ENCODE measurements at regions not wholly inside any gene's neighbourhood (a gene's known extent, or its start where the extent isn't known, plus 50 kb on each side); places are given as distances from the start of the nearest gene placed in this dataset.
"Not testable (repeated sequence)": the region's sequence is repeated elsewhere in the genome, so short reads cannot be mapped to it uniquely, and the experiment has no call there.

- ATAC-seq (replicated peaks in 6 of 8) = peak in 3 of 8 experiments; percentile 39 to 95 (median 72)
- H3K27ac ChIP-seq = no peak overlapping the region
- H3K4me3 ChIP-seq = no peak overlapping the region
- 0 to 100% (median 83%) methylated on average over 1 to 3 of the region's 3 CpGs; no CpG with 5 or more reads in 1 of the 10 experiments for WGBS, 10 experiments
- peaks cover 0 to 4% of the 10 kb centered on the region in 2 donors for H3K4me1 ChIP-seq (replicated peaks in 1 of 2)
- in situ Hi-C loops (cut with MboI; ENCODE audit: low pct_unique_long_range_greater_than_20kb in 2 of 9, low sequenced_read_pairs in 9 of 9, unreplicated experiment in 9 of 9) = no loop called here
Observed at GRCh38 chr5:98193921-98194760, 579.3 kb upstream of the RGMB start.

GRCh38 chr5:98200726-98201541 is 572.5 kb upstream of the RGMB start:
- peak in 1 of 8 experiments; percentile 71 for ATAC-seq (replicated peaks in 6 of 8)
- H3K27ac ChIP-seq = no peak overlapping the region
- WGBS, 10 experiments = 53 to 100% (median 81%) methylated on average over 1 to 8 of the region's 9 CpGs
- in situ Hi-C loops (cut with MboI; ENCODE audit: low pct_unique_long_range_greater_than_20kb in 2 of 9, low sequenced_read_pairs in 9 of 9, unreplicated experiment in 9 of 9) = no loop called here
- peaks cover 0 to 4% of the 10 kb centered on the region in 2 donors for H3K4me1 ChIP-seq (replicated peaks in 1 of 2)
- H3K4me3 ChIP-seq = no peak overlapping the region

GRCh38 chr5:98204798-98205197 is 568.7 kb upstream of the RGMB start:
- no peak for ATAC-seq (replicated peaks in 6 of 8)
- Histone ChIP-seq H3K4me1 (replicated peaks in 1 of 2) (no peaks in the 10 kb centered on the region), H3K4me3 (no peak overlapping the region), H3K27ac (no peak overlapping the region)
- in situ Hi-C loops (cut with MboI; ENCODE audit: low pct_unique_long_range_greater_than_20kb in 2 of 9, low sequenced_read_pairs in 9 of 9, unreplicated experiment in 9 of 9) = no loop called here
- 41 to 100% (median 100%) methylated on average over 1 of the region's 1 CpG for WGBS, 10 experiments

GRCh38 chr5:98205691-98206461 is 567.6 kb upstream of the RGMB start:
- Histone ChIP-seq H3K27ac (no peak overlapping the region), H3K4me3 (no peak overlapping the region), H3K4me1 (replicated peaks in 1 of 2) (no peaks in the 10 kb centered on the region)
- ATAC-seq (replicated peaks in 6 of 8) = peak in 2 of 8 experiments; percentile 45 to 55
- 21 to 100% (median 72%) methylated on average over 1 to 2 of the region's 2 CpGs; no CpG with 5 or more reads in 2 of the 10 experiments for WGBS, 10 experiments
- in situ Hi-C loops (cut with MboI; ENCODE audit: low pct_unique_long_range_greater_than_20kb in 2 of 9, low sequenced_read_pairs in 9 of 9, unreplicated experiment in 9 of 9) = no loop called here

- Histone ChIP-seq H3K4me1 (replicated peaks in 1 of 2) (no peaks in the 10 kb centered on the region), H3K27ac (no peak overlapping the region), H3K4me3 (no peak overlapping the region)
- in situ Hi-C loops (cut with MboI; ENCODE audit: low pct_unique_long_range_greater_than_20kb in 2 of 9, low sequenced_read_pairs in 9 of 9, unreplicated experiment in 9 of 9) = no loop called here
- 0 to 100% (median 50%) methylated on average over 1 to 2 of the region's 2 CpGs; no CpG with 5 or more reads in 1 of the 10 experiments for WGBS, 10 experiments
- ATAC-seq (replicated peaks in 6 of 8) = no peak
Observed at GRCh38 chr5:98206566-98206965, 566.9 kb upstream of the RGMB start.

- Histone ChIP-seq H3K4me3 (no peak overlapping the region), H3K27ac (no peak overlapping the region), H3K4me1 (replicated peaks in 1 of 2) (no peaks in the 10 kb centered on the region)
- ATAC-seq (replicated peaks in 6 of 8) = no peak
- in situ Hi-C loops (cut with MboI; ENCODE audit: low pct_unique_long_range_greater_than_20kb in 2 of 9, low sequenced_read_pairs in 9 of 9, unreplicated experiment in 9 of 9) = no loop called here
Observed at GRCh38 chr5:98209418-98209817, 564.0 kb upstream of the RGMB start.

GRCh38 chr5:98214240-98215051 is 559.0 kb upstream of the RGMB start:
- ATAC-seq (replicated peaks in 6 of 8) = peak in 2 of 8 experiments; percentile 33 to 44
- WGBS, 10 experiments = 15 to 96% (median 85%) methylated on average over 1 to 7 of the region's 7 CpGs
- Histone ChIP-seq H3K27ac (no peak overlapping the region), H3K4me3 (no peak overlapping the region), H3K4me1 (replicated peaks in 1 of 2) (no peaks in the 10 kb centered on the region)
- in situ Hi-C loops (cut with MboI; ENCODE audit: low pct_unique_long_range_greater_than_20kb in 2 of 9, low sequenced_read_pairs in 9 of 9, unreplicated experiment in 9 of 9) = no loop called here

- no peaks in the 10 kb centered on the region for H3K4me1 ChIP-seq (replicated peaks in 1 of 2)
- 38 to 86% (median 82%) methylated on average over 1 of the region's 1 CpG; no CpG with 5 or more reads in 3 of the 10 experiments for WGBS, 10 experiments
- H3K4me3 ChIP-seq = no peak overlapping the region
- ATAC-seq (replicated peaks in 6 of 8) = no peak
- in situ Hi-C loops (cut with MboI; ENCODE audit: low pct_unique_long_range_greater_than_20kb in 2 of 9, low sequenced_read_pairs in 9 of 9, unreplicated experiment in 9 of 9) = no loop called here
- H3K27ac ChIP-seq = no peak overlapping the region
Observed at GRCh38 chr5:98217138-98217537, 556.3 kb upstream of the RGMB start.

DNA sequence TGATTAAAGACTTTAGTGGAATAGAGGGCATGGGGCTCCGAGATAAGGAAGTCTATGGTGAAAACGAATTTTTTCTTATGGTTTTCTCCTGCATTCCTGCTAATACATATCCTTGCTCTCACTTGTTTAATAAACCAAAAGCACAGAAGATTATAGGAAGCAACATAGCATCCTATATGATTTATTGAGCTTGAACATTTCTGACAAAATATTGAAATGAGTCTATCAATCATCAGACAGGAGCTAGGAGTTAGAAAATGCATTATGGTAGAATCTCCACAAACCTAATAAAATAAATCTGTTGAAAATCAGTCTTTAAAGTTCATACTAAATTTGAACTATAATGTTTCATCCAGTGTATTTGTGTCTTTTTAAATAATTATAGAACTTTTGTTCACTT is 554.6 kb upstream of the RGMB start:
- H3K27ac ChIP-seq = no peak overlapping the region
- in situ Hi-C loops (cut with MboI; ENCODE audit: low pct_unique_long_range_greater_than_20kb in 2 of 9, low sequenced_read_pairs in 9 of 9, unreplicated experiment in 9 of 9) = no loop called here
- ATAC-seq (replicated peaks in 6 of 8) = no peak
- H3K4me3 ChIP-seq = no peak overlapping the region
- 38 to 100% (median 78%) methylated on average over 1 to 2 of the region's 2 CpGs; no CpG with 5 or more reads in 2 of the 10 experiments for WGBS, 10 experiments
- no peaks in the 10 kb centered on the region for H3K4me1 ChIP-seq (replicated peaks in 1 of 2)

DNA sequence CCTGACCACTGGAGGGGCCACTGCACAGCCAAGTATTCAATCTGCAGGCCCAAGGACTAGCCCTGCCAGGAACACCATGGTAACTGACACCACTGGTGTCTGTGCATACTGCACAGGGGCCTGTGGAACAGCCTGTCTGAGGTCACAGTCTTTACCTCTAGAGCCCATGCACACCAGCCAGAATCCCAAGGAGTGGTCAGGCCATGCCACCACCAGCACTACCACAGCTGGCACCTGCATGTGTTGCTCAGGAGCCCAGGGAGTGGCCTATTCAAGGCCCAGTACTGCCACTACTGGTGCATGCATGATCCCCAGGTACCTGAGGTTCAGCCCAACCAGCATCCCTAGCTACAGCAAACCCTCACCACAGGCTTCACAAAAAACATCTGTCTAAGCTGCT is 546.0 kb upstream of the RGMB start:
- Histone ChIP-seq H3K4me1 (replicated peaks in 1 of 2) (no peaks in the 10 kb centered on the region), H3K4me3 (no peak overlapping the region), H3K27ac (no peak overlapping the region)
- in situ Hi-C loops (cut with MboI; ENCODE audit: low pct_unique_long_range_greater_than_20kb in 2 of 9, low sequenced_read_pairs in 9 of 9, unreplicated experiment in 9 of 9) = no loop called here
- ATAC-seq (replicated peaks in 6 of 8) = no peak

- in situ Hi-C loops (cut with MboI; ENCODE audit: low pct_unique_long_range_greater_than_20kb in 2 of 9, low sequenced_read_pairs in 9 of 9, unreplicated experiment in 9 of 9) = no loop called here
- ATAC-seq (replicated peaks in 6 of 8) = no peak
- 68 to 100% (median 88%) methylated on average over 1 to 4 of the region's 4 CpGs; no CpG with 5 or more reads in 1 of the 10 experiments for WGBS, 10 experiments
- Histone ChIP-seq H3K27ac (no peak overlapping the region), H3K4me1 (replicated peaks in 1 of 2) (no peaks in the 10 kb centered on the region), H3K4me3 (no peak overlapping the region)
Observed at GRCh38 chr5:98231089-98231488, 542.4 kb upstream of the RGMB start.

DNA sequence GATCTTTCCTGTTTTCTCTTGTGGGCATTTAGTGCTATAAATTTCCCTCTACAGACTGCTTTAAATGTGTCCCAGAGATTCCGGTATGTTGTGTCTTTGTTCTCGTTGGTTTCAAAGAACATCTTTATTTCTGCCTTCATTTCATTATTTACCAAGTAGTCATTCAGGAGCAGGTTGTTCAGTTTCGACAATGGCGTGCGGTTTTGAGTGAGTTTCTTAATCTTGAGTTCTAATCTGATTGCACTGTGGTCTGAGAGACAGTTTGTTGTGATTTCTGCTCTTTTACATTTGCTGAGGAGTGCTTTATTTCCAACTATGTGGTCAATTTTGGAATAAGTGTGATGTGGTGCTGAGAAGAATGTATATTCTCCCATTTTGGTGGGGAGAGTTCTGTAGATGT is 535.7 kb upstream of the RGMB start:
- H3K4me1 ChIP-seq (replicated peaks in 1 of 2); H3K4me3 ChIP-seq; in situ Hi-C loops (cut with MboI; ENCODE audit: low pct_unique_long_range_greater_than_20kb in 2 of 9, low sequenced_read_pairs in 9 of 9, unreplicated experiment in 9 of 9); H3K27ac ChIP-seq; ATAC-seq (replicated peaks in 6 of 8): not testable (repeated sequence)
- WGBS, 10 experiments = 62 to 96% (median 73%) methylated on average over 2 to 5 of the region's 5 CpGs; no CpG with 5 or more reads in 3 of the 10 experiments
